PC-9 (cell line): ENCODE measurements at regions not wholly inside any gene's neighbourhood (a gene's known extent, or its start where the extent isn't known, plus 50 kb on each side); places are given as distances from the start of the nearest gene placed in this dataset.

Experiments used
- CTCF ChIP-seq: fragments of 200-600 bp; sonication (generic); conservative IDR thresholded peaks from 2 replicates; pipeline ENCODE4 v1.6.1; 2017; ENCODE audit warnings: mixed run types, antibody characterized with exemption, mild to moderate bottlenecking, moderate library complexity
- EZH2 ChIP-seq: fragments of 200-600 bp; sonication (generic); IDR thresholded peaks from 2 replicates; pipeline ENCODE4 v1.8.0; 2017; ENCODE audit warnings: antibody characterized with exemption, low read depth

GRCh38 chr1:5354681-5355080, 637.5 kb downstream of the NPHP4 start:
- no peak for TF ChIP-seq EZH2
- TF ChIP-seq CTCF, result no peak
